GM19372 (cell line): ENCODE measurements at regions not wholly inside any gene's neighbourhood (a gene's known extent, or its start where the extent isn't known, plus 50 kb on each side); places are given as distances from the start of the nearest gene placed in this dataset.
"Not testable (repeated sequence)": the region's sequence is repeated elsewhere in the genome, so short reads cannot be mapped to it uniquely, and the experiment has no call there.

Experiments used
- ATAC-seq: cut with Tn5 transposase; IDR thresholded peaks from one replicate; pipeline ENCODE4 v1.9.1; 2021; ENCODE audit warnings: mild to moderate bottlenecking, low read depth, moderate library complexity; ENCODE audit not compliant: unreplicated experiment

GRCh38 chr4:60913671-60914070 lies 286.5 kb upstream of the ADGRL3 start:
- ATAC-seq = no peak

DNA sequence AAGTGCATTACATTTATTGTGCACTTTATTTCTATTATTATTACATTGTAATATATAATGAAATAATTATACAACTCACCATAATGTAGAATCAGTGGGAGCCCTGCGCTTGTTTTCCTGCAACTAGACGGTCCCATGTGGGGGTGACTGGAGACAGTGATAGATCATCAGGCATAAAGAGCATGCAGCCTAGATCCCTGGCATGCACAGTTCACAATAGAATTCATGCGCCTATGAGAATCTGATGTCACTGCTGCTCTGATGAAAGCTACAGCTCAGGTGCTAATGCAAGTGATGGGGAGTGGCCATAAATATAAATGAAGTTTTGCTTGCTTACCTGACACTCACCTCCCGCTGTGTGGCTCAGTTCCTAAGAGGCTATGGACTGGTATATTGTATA lies 278.4 kb upstream of the ADGRL3 start:
- not testable (repeated sequence) for ATAC-seq

DNA sequence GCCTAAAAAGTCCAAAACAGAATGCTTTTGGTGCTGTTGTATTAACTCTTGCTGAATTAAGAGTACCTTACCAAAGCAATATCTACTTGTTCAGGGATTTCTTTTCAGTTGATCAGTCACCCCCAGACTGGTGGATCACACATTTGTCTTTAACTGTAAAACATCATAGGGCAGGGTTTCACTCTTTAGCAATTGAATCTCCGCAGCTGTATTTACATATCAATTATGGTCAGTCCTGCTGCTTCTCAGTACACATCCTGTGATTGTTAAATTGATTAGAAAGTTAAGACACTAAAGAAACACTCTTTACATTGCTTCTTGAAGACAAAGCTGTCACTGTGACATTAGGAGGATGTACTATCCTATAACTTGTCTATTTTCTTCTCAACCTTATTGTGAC lies 277.1 kb upstream of the ADGRL3 start:
- ATAC-seq = no peak

DNA sequence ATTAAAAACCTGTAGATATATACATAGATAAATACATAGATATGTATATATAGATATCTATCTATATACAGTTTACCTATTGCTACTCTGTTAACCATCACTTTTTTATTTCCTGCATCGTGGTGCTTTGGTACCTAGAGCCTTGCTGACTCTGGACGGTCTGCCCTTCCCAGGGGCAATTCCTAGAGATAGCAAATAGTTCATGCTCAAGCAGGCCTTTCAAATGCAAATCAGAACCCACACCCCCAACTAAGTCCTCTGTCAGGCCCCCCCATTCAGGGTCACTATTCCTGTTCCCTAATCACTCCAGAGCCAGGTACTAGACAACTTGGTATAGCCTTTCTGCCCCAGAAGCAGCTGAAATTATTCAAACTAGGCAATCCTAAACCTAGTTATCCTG lies 273.5 kb upstream of the ADGRL3 start:
- ATAC-seq = no peak

DNA sequence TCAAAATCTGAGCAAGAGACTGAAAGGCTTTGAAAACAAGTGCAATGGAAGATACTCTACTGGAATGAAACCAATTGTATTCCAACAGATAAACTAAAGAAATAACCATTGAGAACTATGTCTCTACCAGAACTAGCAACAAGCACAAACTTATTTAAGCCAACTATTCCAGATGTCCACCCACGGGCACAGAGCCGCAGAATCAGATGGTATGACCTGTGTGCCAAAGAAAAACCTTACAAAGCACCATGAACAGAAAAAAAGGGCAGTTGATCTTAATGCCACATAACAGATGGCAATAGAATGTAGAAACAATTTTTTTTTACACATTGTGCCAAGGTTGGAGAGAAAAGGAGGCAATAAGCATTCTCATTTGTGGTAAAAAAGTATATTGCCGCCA lies 269.3 kb upstream of the ADGRL3 start:
- ATAC-seq = no peak

DNA sequence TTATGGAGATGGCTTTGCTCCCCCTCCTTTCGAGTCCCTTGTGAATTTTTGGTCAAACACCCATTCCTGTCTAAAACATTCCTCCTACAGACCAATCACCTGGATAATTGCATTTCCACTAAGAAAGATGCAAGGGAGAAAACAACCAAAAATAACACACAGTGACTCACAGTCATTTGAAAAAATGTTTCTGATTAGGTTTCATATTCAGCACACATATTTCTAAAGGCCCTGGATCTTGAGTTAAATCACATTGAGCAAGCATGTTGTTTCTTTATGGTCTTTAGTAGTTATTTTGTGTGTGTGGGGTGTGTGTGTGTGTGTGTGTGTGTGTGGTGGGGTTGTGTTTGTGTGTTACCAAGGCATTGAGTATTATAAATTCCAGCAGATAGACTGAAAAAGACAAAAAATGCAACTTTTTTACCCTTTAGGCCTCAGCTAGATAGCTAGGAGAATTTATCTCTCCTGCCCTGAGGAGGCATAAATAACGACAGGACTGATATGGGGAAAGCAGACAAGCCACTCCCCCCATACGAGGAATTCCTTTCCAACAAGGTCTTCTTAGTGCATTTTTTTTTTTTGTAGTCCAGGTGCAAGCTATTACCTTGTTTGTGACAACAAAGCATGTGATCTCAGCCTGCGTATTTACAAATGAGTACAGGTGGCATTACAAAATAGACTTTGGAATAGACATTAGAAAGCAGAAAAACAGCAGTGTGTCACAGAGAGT lies 265.4 kb upstream of the ADGRL3 start:
- no peak for ATAC-seq

DNA sequence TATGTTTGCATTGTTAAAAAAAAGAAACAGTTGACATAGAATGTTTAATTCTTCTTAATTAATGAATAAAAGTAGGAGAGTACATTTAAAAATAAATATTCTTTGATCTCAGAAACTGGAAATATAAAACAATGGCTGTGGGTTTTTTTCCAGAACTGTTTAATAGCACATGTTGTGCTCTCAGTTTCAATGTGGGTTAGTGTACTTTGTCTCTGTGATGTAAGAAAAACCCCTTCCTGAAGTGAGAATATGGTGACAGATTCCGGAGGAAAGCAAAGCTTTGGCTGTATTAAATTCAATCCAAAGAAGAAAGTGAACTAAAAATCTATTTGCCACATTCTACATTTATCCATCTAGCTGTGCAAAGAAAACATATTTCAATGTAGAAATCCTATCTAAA lies 261.9 kb upstream of the ADGRL3 start:
- ATAC-seq = no peak

DNA sequence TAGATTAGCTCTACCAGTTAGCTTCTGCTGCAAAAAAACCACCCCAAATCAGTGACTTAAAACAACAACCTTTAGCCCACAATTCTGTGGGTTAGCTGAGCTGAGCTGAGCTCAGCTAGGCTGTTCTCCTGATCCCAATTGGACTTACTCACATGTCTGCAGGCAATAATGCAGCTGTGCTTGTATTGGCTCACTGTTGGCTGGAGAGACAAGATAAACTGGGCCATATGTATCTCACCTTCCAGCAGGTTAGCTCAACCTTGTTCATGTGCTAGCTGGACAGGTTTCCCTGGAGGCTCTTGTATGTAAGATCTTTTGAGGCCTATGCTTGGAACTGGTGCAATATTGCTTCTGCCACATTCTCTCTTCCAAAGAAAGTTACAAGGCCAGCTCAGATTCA lies 261.5 kb upstream of the ADGRL3 start:
- ATAC-seq = no peak

- no peak for ATAC-seq
These were observed 256.1 kb upstream of the ADGRL3 start for GRCh38 chr4:60944060-60944459.

DNA sequence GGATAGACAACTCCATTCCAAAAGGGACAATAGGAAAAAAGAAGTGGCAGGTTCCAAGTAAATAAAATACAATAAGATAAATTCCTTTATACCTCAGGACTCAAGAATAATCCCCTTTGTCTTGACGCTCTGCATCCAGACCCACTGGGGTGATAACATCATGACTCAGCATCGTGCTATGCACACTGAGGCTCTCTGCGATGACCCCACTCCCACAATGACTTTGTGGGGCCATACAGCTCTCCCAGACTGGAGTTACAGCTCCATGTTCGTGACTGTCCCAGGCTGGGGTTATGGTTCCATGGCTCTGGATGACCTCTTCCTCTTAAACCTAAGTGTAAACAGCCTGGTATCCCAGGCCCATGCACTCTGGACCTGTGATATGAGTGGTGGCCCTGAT lies 254.5 kb upstream of the ADGRL3 start:
- ATAC-seq = no peak

DNA sequence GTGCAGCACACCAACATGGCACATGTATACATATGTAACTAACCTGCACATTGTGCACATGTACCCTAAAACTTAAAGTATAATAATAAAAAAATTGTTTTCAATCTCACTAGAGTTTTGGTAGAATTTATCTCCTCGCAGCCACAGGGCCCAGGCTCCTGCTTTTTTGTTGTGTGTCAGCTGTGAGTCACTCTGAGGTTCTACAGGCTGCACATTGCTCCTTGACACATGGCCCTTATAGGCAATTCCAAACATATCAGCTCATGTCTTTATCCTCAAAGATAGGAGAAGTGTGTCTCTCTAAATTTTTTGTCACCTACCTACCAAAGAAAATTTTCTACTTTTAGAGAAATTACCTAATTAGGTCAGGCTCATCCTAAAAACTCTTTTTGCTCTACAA lies 252.1 kb upstream of the ADGRL3 start:
- no peak for ATAC-seq

DNA sequence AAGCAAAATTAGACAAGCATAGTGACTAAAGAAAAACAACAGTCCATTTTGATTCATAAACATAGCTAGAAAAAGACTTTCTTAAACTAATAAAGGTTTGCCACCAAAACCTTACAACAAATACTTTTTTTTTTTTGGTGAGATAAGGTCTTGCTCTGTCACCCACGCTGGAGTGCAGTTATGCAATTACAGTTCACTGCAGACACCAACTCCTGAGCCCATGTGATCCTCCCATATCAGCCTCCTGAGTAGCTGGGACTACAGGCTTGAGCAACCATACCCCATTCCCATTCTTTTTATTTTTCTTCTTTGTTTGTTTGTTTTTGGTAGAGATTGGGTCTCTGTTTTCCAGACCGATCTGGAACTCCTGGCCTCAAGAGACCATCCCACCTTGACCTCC lies 247.2 kb upstream of the ADGRL3 start:
- ATAC-seq = no peak

- ATAC-seq = no peak
These were observed 246.3 kb upstream of the ADGRL3 start for GRCh38 chr4:60953826-60954225.

- no peak for ATAC-seq
These were observed 237.8 kb upstream of the ADGRL3 start for GRCh38 chr4:60962286-60962685.

DNA sequence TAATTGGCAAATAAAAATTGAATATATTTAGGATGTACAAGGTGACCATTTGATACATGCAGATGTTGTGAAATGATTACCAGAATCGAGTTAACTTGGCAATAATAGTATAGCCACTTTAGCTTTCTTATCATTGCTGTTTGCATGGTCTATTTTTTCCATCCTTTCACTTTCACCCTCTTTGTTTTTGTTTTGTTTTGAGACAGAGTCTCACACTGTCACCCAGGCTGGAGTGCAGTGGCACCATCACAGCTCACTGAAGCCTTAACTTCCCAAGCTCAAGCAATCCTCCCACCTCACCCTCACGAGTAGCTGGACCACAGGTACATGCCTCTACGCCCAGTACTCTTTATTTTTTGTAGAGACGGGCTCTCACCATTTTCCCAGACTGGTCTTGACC lies 218.6 kb upstream of the ADGRL3 start:
- no peak for ATAC-seq

GRCh38 chr4:60989141-60989540 lies 211.0 kb upstream of the ADGRL3 start:
- no peak for ATAC-seq

- ATAC-seq = no peak
These were observed 208.1 kb upstream of the ADGRL3 start for GRCh38 chr4:60992037-60992436.

DNA sequence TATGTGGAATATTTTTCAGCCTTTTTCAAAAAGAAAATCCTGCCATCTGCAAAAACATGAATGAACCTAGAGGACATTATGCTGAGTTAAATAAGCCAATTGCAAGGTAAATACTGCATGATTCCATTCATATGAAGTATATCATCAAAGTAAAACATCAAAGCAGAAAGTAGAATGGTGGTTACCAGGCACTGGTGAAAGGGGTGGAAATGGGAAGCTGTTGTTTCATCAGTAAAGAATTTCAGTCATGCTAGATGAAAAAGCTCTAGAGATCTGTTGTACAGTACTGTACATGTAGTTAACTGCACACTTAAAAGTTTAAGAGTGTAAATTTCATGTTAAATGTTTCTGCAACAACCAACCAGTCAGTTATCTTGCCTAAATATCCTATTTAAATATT lies 196.8 kb upstream of the ADGRL3 start:
- no peak for ATAC-seq

DNA sequence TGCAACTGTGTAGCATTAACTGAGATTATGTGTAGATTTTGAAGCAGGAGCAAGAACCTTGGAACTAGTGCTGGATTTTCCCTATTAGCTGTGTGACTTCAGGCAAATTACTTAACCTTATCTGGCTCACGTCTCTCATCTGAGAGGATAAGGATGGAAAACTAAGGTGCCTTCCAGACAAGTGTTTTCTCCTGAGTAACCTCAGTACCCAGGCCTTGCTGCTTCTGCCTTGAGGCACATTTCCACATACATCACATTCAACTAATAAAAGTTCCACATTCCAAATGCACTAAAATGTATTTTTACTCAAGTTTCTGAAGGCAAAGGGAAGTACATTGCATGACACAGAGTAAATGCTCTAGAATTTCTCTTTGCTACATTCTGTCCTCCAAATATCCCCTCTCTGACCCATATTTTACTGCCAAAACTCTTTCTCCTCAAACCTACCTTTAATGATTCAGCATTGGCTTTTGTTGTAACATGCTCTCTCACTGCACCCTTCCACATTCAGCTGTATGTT lies 195.4 kb upstream of the ADGRL3 start:
- ATAC-seq = no peak

DNA sequence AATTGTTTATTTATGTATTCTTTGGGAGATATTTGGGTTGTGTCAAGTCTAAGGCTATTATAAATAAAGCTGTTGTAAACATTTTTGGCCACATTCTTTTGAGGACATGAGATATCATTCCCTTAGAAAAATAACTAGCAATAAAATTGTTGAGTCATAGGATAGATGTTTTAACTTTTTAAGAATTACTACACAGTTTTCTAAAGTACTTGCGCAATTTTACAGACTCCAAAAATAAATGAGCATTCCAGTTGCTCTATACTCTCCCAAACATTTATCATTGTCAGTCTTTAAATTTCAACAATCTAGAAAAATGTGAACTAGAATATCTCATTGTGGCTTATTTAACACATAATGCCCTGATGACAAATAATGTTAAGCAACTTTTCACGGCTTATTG lies 189.1 kb upstream of the ADGRL3 start:
- no peak for ATAC-seq

DNA sequence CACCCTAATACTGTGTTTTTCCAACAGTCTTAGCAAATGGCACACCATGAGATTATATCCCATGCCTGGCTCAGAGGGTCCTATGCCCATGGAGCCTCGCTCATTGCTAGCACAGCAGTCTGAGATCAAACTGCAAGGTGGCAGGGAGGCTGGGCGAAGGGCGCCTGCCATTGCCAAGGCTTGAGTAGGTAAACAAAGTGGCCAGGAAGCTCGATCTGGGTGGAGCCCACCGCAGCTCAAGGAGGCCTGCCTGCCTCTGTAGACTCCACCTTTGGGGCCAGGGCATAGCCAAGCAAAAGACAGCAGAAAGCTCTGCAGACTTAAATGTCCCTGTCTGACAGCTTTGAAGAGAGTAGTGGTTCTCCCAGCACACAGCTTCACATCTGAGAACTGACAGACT lies 188.2 kb upstream of the ADGRL3 start:
- not testable (repeated sequence) for ATAC-seq

DNA sequence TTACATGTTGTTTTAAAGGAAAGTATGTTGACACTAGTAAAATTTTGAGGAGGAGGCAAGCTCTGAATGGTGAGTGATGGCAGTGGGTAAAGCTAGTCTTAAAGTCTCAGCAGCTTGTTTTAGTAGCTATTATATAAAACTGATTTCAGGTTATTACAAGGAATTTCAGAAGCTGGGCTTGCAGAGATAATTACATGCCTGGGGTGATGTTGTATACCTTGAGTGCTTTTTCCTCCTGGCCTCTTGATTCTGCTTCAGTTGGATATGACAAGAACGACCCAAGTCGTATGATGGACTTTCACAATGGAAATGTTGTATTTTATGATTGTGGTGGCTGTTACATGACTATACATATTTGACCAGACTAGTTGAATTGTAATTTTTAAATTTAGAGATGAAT lies 175.5 kb upstream of the ADGRL3 start:
- no peak for ATAC-seq

- no peak for ATAC-seq
These were observed 172.2 kb upstream of the ADGRL3 start for GRCh38 chr4:61027939-61028338.
